HepG2 (cell line): ENCODE measurements at regions not wholly inside any gene's neighbourhood (a gene's known extent, or its start where the extent isn't known, plus 50 kb on each side); places are given as distances from the start of the nearest gene placed in this dataset.

Experiments
- ATAC-seq: fragments of 200-7000 bp; cut with Tn5 transposase; 3 replicates; pipeline ENCODE4 v1.9.1; 2020; ENCODE audit warnings: mild to moderate bottlenecking, moderate library complexity
- BruUV-seq: library from RNA; stranded (reverse); fragments of 400-500 nt; replicated peaks from 2 replicates; lab custom pipeline; 2021; lab: Mats Ljungman, UMichigan
- CTCF ChIA-PET: fragments of 300-600 bp; formaldehyde crosslinking; extraction: SDS; loops from one replicate; lab custom pipeline; 2021; ENCODE audit warnings: low total read pairs, inconsistent platforms, low intra/inter-chr PET ratio; lab: Yijun Ruan, JAX
- POLR2A ChIA-PET: fragments of 350-600 bp; sonication (Branson Sonifier 250); formaldehyde crosslinking; loops from one replicate; lab custom pipeline; 2020; ENCODE audit warnings: antibody characterized with exemption, inconsistent platforms; lab: Yijun Ruan, JAX
- DNase-seq: peaks from one replicate; pipeline ENCODE4 v3.0.0-alpha.2; 2015; ENCODE audit warnings: low spot score
- FAIRE-seq: peaks from 3 replicates; lab custom pipeline; 2011; peaks lifted over from hg19 to GRCh38; lab: Jason Lieb, UNC
- H2AFZ ChIP-seq: one replicate; pipeline ENCODE4 v1.6.1; 2011; ENCODE audit warnings: low read length, inconsistent platforms
- H3K27ac ChIP-seq: fragments of 300-600 bp; 3 replicates; pipeline ENCODE4 v1.8.0; 2011; ENCODE audit warnings: mixed run types, mild to moderate bottlenecking, mixed read lengths, low read length, inconsistent platforms; ENCODE audit not compliant: insufficient read depth; ENCODE audit errors: extremely low read length
- H3K27me3 ChIP-seq, 2 experiments: fragments of 200-600 bp in 1 of 2; 2 replicates in 1 of 2; 3 replicates in 1 of 2; pipeline versions ENCODE4 v1.6.0 to v1.8.0; 2011; ENCODE audit warnings: low read length in 2 of 2, mild to moderate bottlenecking in 2 of 2, moderate library complexity in 2 of 2, inconsistent platforms in 1 of 2; ENCODE audit not compliant: insufficient read depth in 2 of 2, control insufficient read depth in 1 of 2
- H3K36me3 ChIP-seq, 2 experiments: fragments of 200-600 bp in 1 of 2; replicated peaks in 1 of 2; 2 replicates in 1 of 2; 3 replicates in 1 of 2; pipeline versions ENCODE4 v1.5.1 to v1.8.0; 2011; ENCODE audit warnings: low read length in 2 of 2, inconsistent platforms in 1 of 2; ENCODE audit not compliant: insufficient read depth in 2 of 2, control insufficient read depth in 1 of 2
- H3K4me1 ChIP-seq: 2 replicates; pipeline ENCODE4 v1.5.1; 2012; ENCODE audit warnings: low read length, inconsistent platforms; ENCODE audit not compliant: insufficient read depth
- H3K4me2 ChIP-seq: 2 replicates; pipeline ENCODE4 v1.6.0; 2011; ENCODE audit warnings: low read depth, low read length, inconsistent platforms
- H3K4me3 ChIP-seq, 3 experiments: fragments of 200-600 bp in 1 of 3; sonication (generic), shearing (Covaris generic) in 1 of 3; replicated peaks in 1 of 3; 2 replicates each; pipeline ENCODE4 v1.5.1; 2011 to 2016; ENCODE audit warnings: low read length in 3 of 3, inconsistent platforms in 2 of 3, low read depth in 2 of 3, mild to moderate bottlenecking in 2 of 3, control low read depth in 1 of 3, mixed read lengths in 1 of 3; ENCODE audit not compliant: insufficient read depth in 1 of 3
- H3K79me2 ChIP-seq: one replicate; pipeline ENCODE4 v1.6.1; 2011; ENCODE audit warnings: low read length, inconsistent platforms; ENCODE audit not compliant: insufficient read depth
- H3K9ac ChIP-seq: 2 replicates; pipeline ENCODE4 v1.6.0; 2011; ENCODE audit warnings: mild to moderate bottlenecking, low read depth, low read length, inconsistent platforms; ENCODE audit not compliant: insufficient read depth
- H3K9me3 ChIP-seq: 2 replicates; pipeline ENCODE4 v1.5.1; 2012; ENCODE audit warnings: mild to moderate bottlenecking, low read length
- H4K20me1 ChIP-seq: 2 replicates; pipeline ENCODE4 v1.6.0; 2011; ENCODE audit warnings: inconsistent platforms, mild to moderate bottlenecking, low read length, moderate library complexity; ENCODE audit not compliant: insufficient read depth
- KLF6 ChIP-seq: IDR thresholded peaks from 2 replicates; pipeline ENCODE4 v1.8.0; 2016; ENCODE audit warnings: missing biosample characterization, missing genetic modification reagents
- MAFF ChIP-seq: IDR thresholded peaks from 2 replicates; pipeline ENCODE4 v1.6.1; 2011; ENCODE audit warnings: low read depth, low read length, improper control_type of control experiment
- MAFK ChIP-seq, 2 experiments: IDR thresholded peaks in 1 of 2; conservative IDR thresholded peaks in 1 of 2; 2 replicates each; pipeline ENCODE4 v1.6.1; 2011; ENCODE audit warnings: improper control_type of control experiment in 2 of 2, low read length in 2 of 2
- MZF1 ChIP-seq: sonication (generic); formaldehyde crosslinking; IDR thresholded peaks from 2 replicates; pipeline ENCODE4 v1.8.1; 2023; ENCODE audit warnings: mild to moderate bottlenecking, missing genetic modification reagents, borderline replicate concordance
- PHF20 ChIP-seq: sonication (generic); formaldehyde crosslinking; IDR thresholded peaks from 2 replicates; pipeline ENCODE4 v1.5.0; 2020; ENCODE audit warnings: mild to moderate bottlenecking, missing genetic modification reagents
- ZNF784 ChIP-seq: sonication (generic); formaldehyde crosslinking; IDR thresholded peaks from 2 replicates; pipeline ENCODE4 v1.5.1; 2020; ENCODE audit warnings: missing genetic modification reagents, mild to moderate bottlenecking, borderline replicate concordance
- ZNF816 ChIP-seq: sonication (generic); formaldehyde crosslinking; IDR thresholded peaks from 2 replicates; pipeline ENCODE4 v1.8.0; 2022; ENCODE audit warnings: missing genetic modification reagents, mild to moderate bottlenecking, borderline replicate concordance
- WGBS: methylation state at CpG from one replicate; pipeline ENCODE4 v1.1.6; 2017; ENCODE audit warnings: low lambda C conversion rate; 5-methylcytosine and 5-hydroxymethylcytosine counted together
- in situ Hi-C: cut with HindIII; loops from 2 replicates; pipeline ENCODE4 v1.10.0; 2017; ENCODE audit warnings: low pct_unique_long_range_greater_than_20kb; ENCODE audit not compliant: extremely low pct_ligation_motif_present
- intact Hi-C: fragments of 100-400 bp; cut with micrococcal nuclease; formaldehyde crosslinking; loops from one replicate; pipeline ENCODE4 v1.10.0; 2022; ENCODE audit not compliant: unreplicated experiment

GRCh38 chrX:43504394-43504793, 151.7 kb upstream of the MAOA start:
- FAIRE-seq (no peak), ATAC-seq (no peak), DNase-seq (no peak)
- no peaks in the 10 kb centered on the region for H3K27me3 ChIP-seq
- intact Hi-C loops = no loop called here
- H2AFZ ChIP-seq = no peak overlapping the region
- H3K36me3 ChIP-seq = no peaks in the 10 kb centered on the region
- CTCF ChIA-PET = no interaction called here
- BruUV-seq = no TSS peak
- in situ Hi-C loops = no loop called here
- H3K79me2 ChIP-seq = no peaks in the 10 kb centered on the region
- H3K4me2 ChIP-seq = no peak overlapping the region
- POLR2A ChIA-PET = no interaction called here
- no peaks in the 10 kb centered on the region for H3K9me3 ChIP-seq
- no peaks in the 10 kb centered on the region for H4K20me1 ChIP-seq
- no peak overlapping the region for H3K4me3 ChIP-seq
- H3K9ac ChIP-seq = no peak overlapping the region
- H3K4me1 ChIP-seq = no peaks in the 10 kb centered on the region
- TF ChIP-seq MAFF (peak; percentile 67), KLF6 (CRISPR knock-in tag) (no peak), MAFK (conservative IDR thresholded peaks at IDR 0.05 in 1 of 2, IDR thresholded peaks at IDR 0.05 in 1 of 2; ENCODE audit: low read length in 2 of 2) (peak; percentile 36 to 72; a peak in 3 of 4 replicates), MZF1 (no peak), ZNF816 (CRISPR knock-in tag) (no peak)
- TF ChIP-seq, all 625 proteins: peak for 2
- H3K27ac ChIP-seq = no peak overlapping the region

GRCh38 chrX:43505769-43506168, 150.3 kb upstream of the MAOA start:
- DNase-seq = no peak
- Histone ChIP-seq H3K9me3 (no peaks in the 10 kb centered on the region), H3K4me2 (no peak overlapping the region), H4K20me1 (no peaks in the 10 kb centered on the region), H3K27me3 (no peaks in the 10 kb centered on the region), H3K9ac (no peak overlapping the region), H3K79me2 (no peaks in the 10 kb centered on the region), H3K4me1 (no peaks in the 10 kb centered on the region), H3K36me3 (no peaks in the 10 kb centered on the region), H3K4me3 (no peak overlapping the region), H2AFZ (no peak overlapping the region), H3K27ac (no peak overlapping the region)
- POLR2A ChIA-PET = no interaction called here
- intact Hi-C loops (no loop called here), in situ Hi-C loops (no loop called here)
- no peak for FAIRE-seq
- WGBS = 0% methylated on average over 2 of the region's 3 CpGs
- no TSS peak for BruUV-seq
- CTCF ChIA-PET = no interaction called here
- TF ChIP-seq ZNF784 (CRISPR knock-in tag) (no peak), PHF20 (CRISPR knock-in tag) (no peak)
- ATAC-seq = no peak
